ENCODE measurements at regions not wholly inside any gene's neighbourhood (a gene's known extent, or its start where the extent isn't known, plus 50 kb on each side); places are given as distances from the start of the nearest gene placed in this dataset.

GRCh38 chr2:19545507-19545906 lies 187.1 kb upstream of the OSR1 start:
- intact Hi-C loops (cut with DNase I), result no loop called here
- Histone ChIP-seq H3K36me3 (no peaks in the 10 kb centered on the region), H3K9me3 (no peaks in the 10 kb centered on the region), H3K27me3 (no peaks in the 10 kb centered on the region), H3K4me3 (replicated peaks in 1 of 3) (no peak overlapping the region), H3K27ac (no peak overlapping the region), H3K4me1 (no peaks in the 10 kb centered on the region)
- no peak for DNase-seq
- TF ChIP-seq POLR2A (IDR thresholded peaks at IDR 0.05) (no peak), CTCF (IDR thresholded peaks at IDR 0.05) (no peak)
- 40 to 43% methylated on average over 4 of the region's 4 CpGs for WGBS, 2 donors

- no peak for DNase-seq
- Histone ChIP-seq H3K4me3 (replicated peaks in 1 of 3) (no peak overlapping the region), H3K27me3 (no peaks in the 10 kb centered on the region), H3K36me3 (no peaks in the 10 kb centered on the region), H3K27ac (no peak overlapping the region), H3K4me1 (no peaks in the 10 kb centered on the region), H3K9me3 (no peaks in the 10 kb centered on the region)
- intact Hi-C loops (cut with DNase I), result no loop called here
- WGBS, 2 donors, result 86 to 87% methylated on average over 2 of the region's 2 CpGs
- no peak for TF ChIP-seq POLR2A (IDR thresholded peaks at IDR 0.05)
- no peak for TF ChIP-seq CTCF (IDR thresholded peaks at IDR 0.05)
Observed at GRCh38 chr2:19543663-19544383, 185.4 kb upstream of the OSR1 start.

- no peaks in the 10 kb centered on the region for H3K9me3 ChIP-seq
- H3K4me1 ChIP-seq, result no peaks in the 10 kb centered on the region
- no peak overlapping the region for H3K27ac ChIP-seq
- TF ChIP-seq CTCF (IDR thresholded peaks at IDR 0.05), result no peak
- TF ChIP-seq POLR2A (IDR thresholded peaks at IDR 0.05), result no peak
- no peaks in the 10 kb centered on the region for H3K27me3 ChIP-seq
- H3K36me3 ChIP-seq, result no peaks in the 10 kb centered on the region
- 84 to 90% methylated on average over 8 of the region's 8 CpGs for WGBS, 2 donors
- DNase-seq, result no peak
- intact Hi-C loops (cut with DNase I), result no loop called here
- H3K4me3 ChIP-seq (replicated peaks in 1 of 3), result no peak overlapping the region
Observed at GRCh38 chr2:19542796-19543662, 184.6 kb upstream of the OSR1 start.

- H3K27me3 ChIP-seq, result no peaks in the 10 kb centered on the region
- DNase-seq, result no peak
- TF ChIP-seq CTCF (IDR thresholded peaks at IDR 0.05), result no peak
- no peak for TF ChIP-seq POLR2A (IDR thresholded peaks at IDR 0.05)
- intact Hi-C loops (cut with DNase I), result no loop called here
- no peak overlapping the region for H3K4me3 ChIP-seq (replicated peaks in 1 of 3)
- no peaks in the 10 kb centered on the region for H3K36me3 ChIP-seq
- H3K9me3 ChIP-seq, result no peaks in the 10 kb centered on the region
- 76 to 78% methylated on average over 4 of the region's 4 CpGs for WGBS, 2 donors
- H3K27ac ChIP-seq, result no peak overlapping the region
- no peaks in the 10 kb centered on the region for H3K4me1 ChIP-seq
Observed at GRCh38 chr2:19541884-19542283, 183.5 kb upstream of the OSR1 start.
